OCI-LY1 (cell line): ENCODE measurements at regions not wholly inside any gene's neighbourhood (a gene's known extent, or its start where the extent isn't known, plus 50 kb on each side); places are given as distances from the start of the nearest gene placed in this dataset.

Source experiments
- H2AFZ ChIP-seq: fragments of 200-600 bp; sonication (generic), shearing (Covaris generic); 2 replicates; pipeline ENCODE4 v1.6.0; 2014; ENCODE audit warnings: antibody characterized with exemption, mild to moderate bottlenecking, low read length
- H3F3A ChIP-seq: fragments of 200-600 bp; sonication (generic), shearing (Covaris generic); 2 replicates; pipeline ENCODE4 v1.6.0; 2014; ENCODE audit warnings: mild to moderate bottlenecking, antibody characterized with exemption, low read length, moderate library complexity; ENCODE audit not compliant: insufficient read depth
- H3K27ac ChIP-seq: fragments of 200-600 bp; sonication (generic); 2 replicates; pipeline ENCODE4 v1.5.1; 2014; ENCODE audit warnings: low read length, mixed run types, mild to moderate bottlenecking, low read depth; ENCODE audit not compliant: poor library complexity, severe bottlenecking
- H3K27me3 ChIP-seq: fragments of 200-600 bp; sonication (generic); 2 replicates; pipeline ENCODE4 v1.6.0; 2014; ENCODE audit warnings: antibody characterized with exemption, mild to moderate bottlenecking, low read length, moderate library complexity; ENCODE audit not compliant: insufficient read depth
- H3K36me3 ChIP-seq: fragments of 200-600 bp; sonication (generic); 2 replicates; pipeline ENCODE4 v1.6.1; 2014; ENCODE audit warnings: mild to moderate bottlenecking, antibody characterized with exemption, low read length, moderate library complexity, mixed read lengths; ENCODE audit not compliant: insufficient read depth
- H3K4me1 ChIP-seq: fragments of 200-600 bp; sonication (generic); 2 replicates; pipeline ENCODE4 v1.5.1; 2014; ENCODE audit warnings: mild to moderate bottlenecking, low read length, moderate library complexity; ENCODE audit not compliant: insufficient read depth, severe bottlenecking
- H3K4me2 ChIP-seq: fragments of 200-600 bp; sonication (generic), shearing (Covaris generic); 2 replicates; pipeline ENCODE4 v1.6.1; 2014; ENCODE audit warnings: low read length
- H3K4me3 ChIP-seq: fragments of 200-600 bp; sonication (generic); 2 replicates; pipeline ENCODE4 v1.5.1; 2014; ENCODE audit warnings: low read length, low read depth, mild to moderate bottlenecking, mixed read lengths; ENCODE audit not compliant: poor library complexity, severe bottlenecking
- H3K79me2 ChIP-seq: fragments of 200-600 bp; shearing (Covaris generic); 2 replicates; pipeline ENCODE4 v1.6.1; 2016; ENCODE audit warnings: mixed run types, low read length, mixed read lengths; ENCODE audit not compliant: insufficient read depth
- H3K9ac ChIP-seq: fragments of 200-600 bp; sonication (generic), shearing (Covaris generic); 2 replicates; pipeline ENCODE4 v1.6.1; 2014; ENCODE audit warnings: mild to moderate bottlenecking, low read length, mixed read lengths
- H3K9me2 ChIP-seq: fragments of 200-600 bp; sonication (generic), shearing (Covaris generic); 2 replicates; pipeline ENCODE4 v1.6.1; 2014; ENCODE audit warnings: low read depth, mild to moderate bottlenecking, low read length, mixed read lengths
- H3K9me3 ChIP-seq: fragments of 200-600 bp; shearing (Covaris generic); 2 replicates; pipeline ENCODE4 v1.6.1; 2014; ENCODE audit warnings: low read length, mixed read lengths
- H4K20me1 ChIP-seq: fragments of 200-600 bp; sonication (generic), shearing (Covaris generic); 2 replicates; pipeline ENCODE4 v1.6.0; 2016; ENCODE audit warnings: mild to moderate bottlenecking, low read length; ENCODE audit not compliant: insufficient read depth
- CTCF ChIP-seq: fragments of 200-600 bp; sonication (generic), shearing (Covaris generic); IDR thresholded peaks from 2 replicates; pipeline ENCODE4 v1.5.1; 2017; ENCODE audit warnings: mild to moderate bottlenecking, antibody characterized with exemption, low read length, moderate library complexity, mixed read lengths
- EZH2 ChIP-seq: fragments of 200-600 bp; sonication (generic), shearing (Covaris generic); IDR thresholded peaks from 2 replicates; pipeline ENCODE4 v1.8.0; 2017; ENCODE audit warnings: borderline replicate concordance, mixed run types, mild to moderate bottlenecking, antibody characterized with exemption, low read length, moderate library complexity, mixed read lengths

- Histone ChIP-seq H3K4me1 (no peaks in the 10 kb centered on the region), H3K4me2 (no peak overlapping the region)
Measured at GRCh38 chr3:178088963-178089362, 447.3 kb upstream of the KCNMB2 start.

GRCh38 chr3:178090899-178091298 lies 445.3 kb upstream of the KCNMB2 start:
- H2AFZ ChIP-seq = no peak overlapping the region
- H3K9me3 ChIP-seq = no peaks in the 10 kb centered on the region
- no peaks in the 10 kb centered on the region for H3K36me3 ChIP-seq
- H3K27ac ChIP-seq = no peak overlapping the region
- H3K9me2 ChIP-seq = no peaks in the 10 kb centered on the region
- H3K4me3 ChIP-seq = no peak overlapping the region
- H3K27me3 ChIP-seq = no peaks in the 10 kb centered on the region; the same call in 1 of the 2 replicates
- no peak overlapping the region for H3K4me2 ChIP-seq
- no peak overlapping the region for H3K9ac ChIP-seq
- no peaks in the 10 kb centered on the region for H3F3A ChIP-seq
- no peaks in the 10 kb centered on the region for H3K79me2 ChIP-seq
- TF ChIP-seq CTCF (no peak), EZH2 (no peak)
- no peaks in the 10 kb centered on the region for H3K4me1 ChIP-seq
- H4K20me1 ChIP-seq = no peaks in the 10 kb centered on the region

More at GRCh38 chr3:178088963-178089362, 447.3 kb upstream of the KCNMB2 start:
- H3K79me2 ChIP-seq = no peaks in the 10 kb centered on the region
- H3K9me2 ChIP-seq = no peaks in the 10 kb centered on the region
- no peaks in the 10 kb centered on the region; the same call in 1 of the 2 replicates for H3K27me3 ChIP-seq
- no peaks in the 10 kb centered on the region for H3K9me3 ChIP-seq
- H3K27ac ChIP-seq = no peak overlapping the region
- no peak overlapping the region for H3K9ac ChIP-seq
- no peak overlapping the region for H3K4me3 ChIP-seq
- H3K36me3 ChIP-seq = no peaks in the 10 kb centered on the region
- no peak overlapping the region for H2AFZ ChIP-seq
- TF ChIP-seq EZH2 = no peak
- TF ChIP-seq CTCF = no peak
- H3F3A ChIP-seq = no peaks in the 10 kb centered on the region
- no peaks in the 10 kb centered on the region for H4K20me1 ChIP-seq

GRCh38 chr3:178095522-178095921 lies 440.7 kb upstream of the KCNMB2 start:
- Histone ChIP-seq H3F3A (no peaks in the 10 kb centered on the region), H3K36me3 (no peaks in the 10 kb centered on the region), H3K4me1 (no peaks in the 10 kb centered on the region), H3K4me2 (no peak overlapping the region), H3K27ac (no peak overlapping the region), H4K20me1 (no peaks in the 10 kb centered on the region), H3K4me3 (no peak overlapping the region), H3K79me2 (no peaks in the 10 kb centered on the region), H3K27me3 (no peaks in the 10 kb centered on the region; the same call in 1 of the 2 replicates), H2AFZ (no peak overlapping the region), H3K9ac (no peak overlapping the region), H3K9me3 (no peaks in the 10 kb centered on the region), H3K9me2 (no peaks in the 10 kb centered on the region)
- TF ChIP-seq EZH2 = no peak
- no peak for TF ChIP-seq CTCF
